H1 (cell line): ENCODE measurements at regions not wholly inside any gene's neighbourhood (a gene's known extent, or its start where the extent isn't known, plus 50 kb on each side); places are given as distances from the start of the nearest gene placed in this dataset.

Experiments used
- SIX5 ChIP-seq: IDR thresholded peaks from 2 replicates; pipeline ENCODE4 v1.6.1; 2011; ENCODE audit warnings: mild to moderate bottlenecking, low read depth, low read length
- TEAD4 ChIP-seq: IDR thresholded peaks from 2 replicates; pipeline ENCODE4 v1.6.1; 2012; ENCODE audit warnings: low read depth, low read length, inconsistent platforms, mixed read lengths
- TF ChIP-seq, protein P1 (sequence below), 3 experiments: IDR thresholded peaks; 1 replicate in 2 of 3; 2 replicates in 1 of 3; pipeline versions ENCODE4 v1.5.1 to v1.6.1; 2011; ENCODE audit warnings: low read length in 3 of 3, mild to moderate bottlenecking in 3 of 3, inconsistent platforms in 2 of 3, low read depth in 1 of 3, moderate library complexity in 1 of 3; ENCODE audit not compliant: insufficient read depth in 1 of 3; ENCODE audit errors: control extremely low read depth in 1 of 3

DNA sequence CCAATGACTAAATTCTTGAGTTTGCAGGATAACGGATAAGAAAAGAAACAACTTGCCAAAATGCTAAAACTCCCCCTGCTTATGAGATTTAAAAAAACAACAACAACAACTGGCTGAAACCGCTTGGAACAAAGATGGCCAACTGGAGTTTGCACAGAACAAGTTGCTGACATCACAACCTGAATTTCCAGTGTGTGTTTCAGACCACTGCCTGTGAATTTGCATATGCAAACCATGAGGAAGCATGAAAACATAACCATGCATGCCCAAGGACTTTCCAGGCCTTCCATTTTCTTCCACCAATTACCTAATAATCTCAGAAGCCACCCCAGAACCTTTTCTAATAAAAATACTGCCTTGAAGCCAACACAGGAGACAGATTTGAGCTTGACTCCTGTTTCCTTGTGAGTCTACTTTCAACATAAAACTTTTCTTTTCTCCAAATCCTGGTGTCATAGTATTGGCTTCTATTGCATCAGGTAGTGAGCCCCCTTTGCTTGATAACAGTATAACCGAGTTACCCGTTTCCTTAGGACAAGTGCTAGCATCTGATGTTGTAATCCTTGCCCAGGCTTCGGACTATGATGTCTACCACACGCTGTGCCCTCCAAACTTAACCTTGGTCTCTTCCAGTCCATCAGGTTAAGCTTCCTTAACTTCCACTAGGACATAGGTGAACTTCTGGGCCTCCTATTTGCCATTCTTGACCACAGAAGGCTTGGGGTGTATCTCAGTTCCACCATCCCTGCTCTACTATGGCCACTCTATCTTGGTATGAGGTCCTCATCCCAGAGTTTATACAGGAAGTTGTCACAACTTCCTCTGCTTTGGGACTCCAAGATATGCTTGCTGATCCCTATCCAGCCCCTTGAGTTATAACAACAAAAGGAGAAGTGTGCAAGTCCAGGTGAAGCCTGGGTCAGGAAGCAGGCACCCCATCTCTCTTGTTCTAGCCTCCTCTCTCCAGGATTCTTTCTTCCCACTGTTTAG is 385.5 kb upstream of the INTU start:
- TF ChIP-seq TEAD4 (no peak), SIX5 (no peak)
- TF ChIP-seq, protein P1, sequence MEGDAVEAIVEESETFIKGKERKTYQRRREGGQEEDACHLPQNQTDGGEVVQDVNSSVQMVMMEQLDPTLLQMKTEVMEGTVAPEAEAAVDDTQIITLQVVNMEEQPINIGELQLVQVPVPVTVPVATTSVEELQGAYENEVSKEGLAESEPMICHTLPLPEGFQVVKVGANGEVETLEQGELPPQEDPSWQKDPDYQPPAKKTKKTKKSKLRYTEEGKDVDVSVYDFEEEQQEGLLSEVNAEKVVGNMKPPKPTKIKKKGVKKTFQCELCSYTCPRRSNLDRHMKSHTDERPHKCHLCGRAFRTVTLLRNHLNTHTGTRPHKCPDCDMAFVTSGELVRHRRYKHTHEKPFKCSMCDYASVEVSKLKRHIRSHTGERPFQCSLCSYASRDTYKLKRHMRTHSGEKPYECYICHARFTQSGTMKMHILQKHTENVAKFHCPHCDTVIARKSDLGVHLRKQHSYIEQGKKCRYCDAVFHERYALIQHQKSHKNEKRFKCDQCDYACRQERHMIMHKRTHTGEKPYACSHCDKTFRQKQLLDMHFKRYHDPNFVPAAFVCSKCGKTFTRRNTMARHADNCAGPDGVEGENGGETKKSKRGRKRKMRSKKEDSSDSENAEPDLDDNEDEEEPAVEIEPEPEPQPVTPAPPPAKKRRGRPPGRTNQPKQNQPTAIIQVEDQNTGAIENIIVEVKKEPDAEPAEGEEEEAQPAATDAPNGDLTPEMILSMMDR (IDR thresholded peaks at IDR 0.05; ENCODE audit: control extremely low read depth in 1 of 3, insufficient read depth in 1 of 3, low read depth in 1 of 3, low read length in 3 of 3) = no peak
